Astrocyte (in vitro differentiated cells and primary cell): ENCODE measurements at regions not wholly inside any gene's neighbourhood (a gene's known extent, or its start where the extent isn't known, plus 50 kb on each side); places are given as distances from the start of the nearest gene placed in this dataset.

Experiments
- CTCF ChIP-seq: IDR thresholded peaks from 2 replicates; pipeline ENCODE4 v1.5.1; 2011; ENCODE audit warnings: low read depth, mild to moderate bottlenecking, inconsistent platforms, low read length, moderate library complexity; ENCODE audit not compliant: insufficient read depth
- EZH2 ChIP-seq: IDR thresholded peaks from 2 replicates; pipeline ENCODE4 v1.6.1; 2012; ENCODE audit warnings: mild to moderate bottlenecking, low read length, inconsistent platforms; ENCODE audit not compliant: insufficient read depth

DNA sequence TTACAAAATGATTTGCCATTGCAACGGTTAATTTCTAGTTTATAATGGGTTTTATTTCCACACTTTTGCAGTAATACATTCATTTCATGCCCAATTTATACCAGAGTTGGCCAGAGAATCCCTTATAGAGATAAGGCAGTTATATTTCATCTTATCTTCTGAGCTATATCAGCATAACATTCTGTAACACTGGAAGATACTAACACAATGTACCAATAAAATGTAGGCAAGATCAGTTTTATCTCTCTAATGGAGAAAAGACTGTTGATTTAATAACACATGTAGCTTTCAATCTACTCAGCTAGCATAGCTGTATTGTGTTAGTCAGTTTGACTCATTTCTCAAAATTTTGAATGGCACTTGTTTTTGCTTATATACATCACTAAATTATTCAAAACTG is 738.6 kb downstream of the TRAM1L1 start:
- TF ChIP-seq CTCF (no peak), EZH2 (no peak)
